ENCODE measurements at regions not wholly inside any gene's neighbourhood (a gene's known extent, or its start where the extent isn't known, plus 50 kb on each side); places are given as distances from the start of the nearest gene placed in this dataset.

DNA sequence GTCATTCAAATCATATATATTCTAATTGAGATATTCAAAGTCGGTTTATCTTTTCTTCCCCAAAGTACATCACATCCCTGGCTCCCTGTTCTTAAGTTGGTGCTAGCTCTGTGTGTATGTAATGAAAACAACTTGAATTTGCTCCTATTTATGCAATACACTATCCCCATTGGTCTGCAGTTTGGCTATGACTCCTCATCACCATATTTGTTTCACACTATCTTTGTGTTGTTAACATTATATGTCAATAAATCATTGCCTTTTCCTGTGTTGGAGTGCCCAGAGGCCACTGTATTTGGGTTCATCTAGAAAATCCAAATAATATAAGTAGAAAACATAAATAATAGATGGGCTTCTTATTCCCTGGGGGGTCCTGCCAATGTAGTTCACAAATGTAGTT, 306.6 kb upstream of the TENM4 start:
- DNase-seq, result no peak

DNA sequence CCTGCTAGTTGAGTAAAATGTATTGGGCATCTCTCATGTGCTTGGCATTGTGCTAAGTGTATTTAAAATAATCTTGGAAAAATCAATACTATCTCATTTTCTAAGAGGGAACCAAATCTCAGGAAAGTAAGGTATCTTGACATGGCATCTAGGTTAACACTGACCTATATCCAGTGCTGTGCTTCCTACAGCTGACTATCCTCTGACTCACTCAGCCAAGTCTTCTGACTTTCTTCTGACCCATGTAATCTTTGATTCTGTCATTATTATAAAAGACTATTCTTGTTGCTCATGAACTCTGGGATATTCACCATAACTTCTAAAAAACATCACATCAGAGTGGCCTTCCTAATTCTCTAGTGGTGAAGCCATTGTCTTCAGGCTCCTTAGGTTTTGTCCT, 304.1 kb upstream of the TENM4 start:
- no peak for DNase-seq

DNA sequence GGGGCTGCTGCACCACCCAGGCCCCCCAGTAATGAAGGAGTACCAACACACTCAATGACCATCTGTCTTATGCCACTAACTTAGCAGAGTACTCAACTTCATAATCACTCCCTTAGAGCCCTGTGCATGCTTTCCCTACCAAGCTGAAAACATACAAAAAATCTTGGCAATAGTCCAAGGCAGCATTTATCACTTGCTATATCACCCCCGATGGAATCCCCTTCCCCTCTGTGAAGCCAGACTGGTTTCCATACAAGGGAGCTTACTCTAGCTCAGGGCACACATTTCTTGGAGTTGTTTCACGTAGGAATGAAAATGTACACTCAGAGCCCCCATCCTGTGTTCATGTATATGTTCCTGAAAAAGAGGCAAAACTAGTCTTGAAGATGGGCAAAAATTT, 301.3 kb upstream of the TENM4 start:
- no peak for DNase-seq

DNA sequence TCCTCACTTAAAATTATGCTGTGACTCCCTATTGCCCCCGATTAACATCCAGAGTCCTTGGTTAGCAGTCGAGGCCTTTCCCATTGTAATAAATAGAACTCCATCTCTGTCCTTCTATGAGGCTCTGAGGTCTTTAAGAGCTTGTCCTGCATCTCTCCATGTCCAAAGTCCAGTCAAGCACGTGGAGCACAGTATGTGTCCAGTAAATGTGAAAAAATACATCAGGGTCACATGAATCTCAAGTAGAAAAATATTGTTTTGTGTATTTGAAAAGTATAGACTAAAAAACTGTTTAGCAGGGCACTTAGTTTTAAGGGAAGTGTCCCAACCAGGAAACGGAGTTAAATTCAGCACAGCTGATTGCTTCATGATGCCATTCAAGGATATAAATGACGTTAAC, 298.8 kb upstream of the TENM4 start:
- DNase-seq, result no peak

DNA sequence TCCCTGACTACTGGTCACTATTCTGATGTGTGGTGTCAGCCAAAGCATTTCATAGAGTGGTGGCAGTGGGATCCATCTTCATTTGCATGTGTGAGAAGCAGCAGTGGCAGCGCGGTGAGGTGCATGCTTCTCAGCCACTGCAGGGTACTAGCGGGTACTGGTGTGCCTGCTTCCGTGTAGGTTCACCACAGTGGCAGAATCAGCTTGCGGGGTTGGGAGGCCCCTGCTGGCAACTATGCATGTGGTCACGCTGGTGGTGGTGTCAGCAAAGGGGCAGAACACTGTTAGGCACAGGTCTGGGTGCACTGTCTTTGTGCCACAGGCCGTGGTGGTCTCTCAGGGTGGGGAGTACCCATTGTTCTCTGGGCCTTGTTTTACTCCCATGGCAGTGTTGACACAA, 286.4 kb upstream of the TENM4 start:
- no peak for DNase-seq

DNA sequence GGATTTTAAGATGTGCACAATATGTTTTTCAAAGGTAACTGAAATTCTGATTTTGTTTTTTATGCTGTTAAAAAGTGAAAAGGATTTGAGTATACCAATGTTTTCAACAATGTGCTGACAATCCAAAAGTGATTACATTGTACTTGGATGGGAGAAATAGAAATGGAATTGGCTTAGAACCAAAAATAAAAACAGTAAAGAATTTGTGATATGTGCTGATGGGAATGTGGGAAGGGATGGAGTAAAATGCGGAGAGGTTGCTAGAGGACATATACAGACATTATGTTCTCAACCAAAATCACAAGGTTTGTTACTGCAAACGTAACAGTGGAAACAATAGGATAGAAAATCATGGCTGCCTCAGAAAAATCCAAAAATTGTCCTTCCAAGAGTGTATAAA, 279.3 kb upstream of the TENM4 start:
- no peak for DNase-seq

DNA sequence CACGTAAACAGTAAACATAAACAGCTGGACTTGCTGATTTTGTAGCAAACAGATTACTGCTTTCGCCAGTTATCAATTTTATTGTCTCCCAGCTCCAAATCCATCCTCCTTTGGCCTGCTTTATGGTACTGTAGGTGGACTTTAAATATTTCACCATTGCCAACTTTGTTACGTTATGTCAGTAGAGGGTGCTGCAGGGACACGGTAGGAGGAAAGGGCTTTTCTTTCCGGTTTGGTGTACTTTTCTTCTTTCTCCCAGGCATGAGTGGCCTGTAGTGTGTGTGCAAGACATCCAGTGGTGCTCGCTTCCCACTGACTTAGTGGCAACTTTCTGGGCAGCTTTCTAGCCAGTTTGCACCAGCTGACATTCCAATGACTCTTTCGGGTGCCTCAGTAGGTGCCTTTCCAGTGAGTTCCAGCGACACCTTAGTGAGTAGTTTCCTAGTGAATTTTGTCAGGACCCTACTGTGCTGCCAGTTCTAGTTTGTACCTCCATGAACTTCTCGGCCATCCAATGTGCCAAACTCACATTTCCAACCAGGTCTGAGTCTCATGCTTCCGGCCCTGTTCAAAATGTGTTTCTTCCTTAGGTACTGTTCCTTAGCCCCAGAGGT, 267.6 kb upstream of the TENM4 start:
- DNase-seq, result peak; percentile 62

DNA sequence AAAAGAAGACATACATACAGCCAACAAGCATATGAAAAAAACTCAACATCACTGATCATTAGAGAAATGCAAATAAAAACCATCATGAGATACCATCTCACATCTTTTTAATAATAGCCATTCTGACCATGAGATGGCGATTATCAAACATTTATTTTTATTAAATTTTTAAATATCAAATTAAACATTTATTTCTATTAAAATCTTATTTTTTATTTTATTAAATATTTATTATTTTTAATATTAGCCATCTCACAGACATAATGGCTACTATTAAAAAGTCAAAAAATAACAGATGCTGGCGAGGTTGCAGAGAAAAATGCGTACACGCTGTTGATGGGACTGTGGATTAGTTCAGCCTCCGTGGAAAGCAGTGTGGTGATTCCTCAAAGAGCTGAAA, 264.8 kb upstream of the TENM4 start:
- no peak for DNase-seq

DNA sequence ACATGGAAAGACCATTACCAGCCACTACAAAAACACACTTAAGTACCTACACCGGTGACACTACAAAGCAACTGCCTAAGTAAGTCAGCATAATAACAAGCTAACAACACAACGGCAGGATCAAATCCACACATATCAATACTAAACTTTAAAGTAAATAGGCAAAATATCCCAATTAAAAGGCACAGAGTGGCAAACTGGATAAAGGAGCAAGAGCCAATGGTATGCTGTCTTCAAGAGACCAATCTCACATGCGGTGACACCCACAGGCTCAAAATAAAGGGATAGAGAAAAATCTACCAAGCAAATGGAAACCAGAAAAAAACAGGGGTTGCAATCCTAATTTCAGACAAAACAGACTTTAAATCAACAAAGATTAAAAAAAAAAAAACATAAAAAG, 261.5 kb upstream of the TENM4 start:
- no peak for DNase-seq

DNA sequence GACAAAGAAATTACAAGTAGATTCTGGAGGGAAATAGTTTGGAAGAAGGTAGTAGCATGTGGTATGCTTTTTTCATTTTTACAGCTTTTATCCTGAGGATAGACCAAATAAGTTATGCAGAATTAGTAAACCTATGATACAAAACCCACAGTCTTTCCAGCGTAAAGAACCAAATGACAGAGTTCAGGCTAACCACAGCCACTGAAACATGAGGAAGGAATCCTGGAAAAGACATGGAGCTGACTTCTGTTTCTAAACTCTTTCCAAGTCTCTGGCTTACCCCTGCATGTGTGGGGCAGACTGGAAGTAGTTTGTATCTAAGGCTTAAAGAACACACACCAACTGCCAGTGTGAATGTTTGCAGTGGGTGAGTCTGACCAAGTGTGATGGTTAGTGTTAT, 258.4 kb upstream of the TENM4 start:
- DNase-seq, result no peak

DNA sequence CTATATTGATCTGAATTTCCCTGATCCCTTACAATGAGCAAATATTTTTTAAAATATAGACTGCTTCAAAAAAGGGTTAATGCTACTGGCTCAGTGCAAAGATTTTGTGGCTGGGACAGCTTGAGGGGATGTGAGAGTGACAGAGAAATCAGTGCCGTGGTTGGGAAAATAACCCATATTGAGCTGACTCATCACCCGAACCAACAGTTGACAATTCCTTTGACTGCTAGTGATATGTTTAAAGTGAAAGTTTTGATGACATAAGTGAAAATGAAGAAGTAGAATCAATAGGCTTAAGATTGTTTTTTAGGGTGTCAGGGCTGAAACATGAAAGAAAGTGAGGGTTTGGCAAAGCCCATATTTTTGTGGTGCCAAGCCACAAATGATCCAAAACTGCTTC, 257.1 kb upstream of the TENM4 start:
- DNase-seq, result no peak

DNA sequence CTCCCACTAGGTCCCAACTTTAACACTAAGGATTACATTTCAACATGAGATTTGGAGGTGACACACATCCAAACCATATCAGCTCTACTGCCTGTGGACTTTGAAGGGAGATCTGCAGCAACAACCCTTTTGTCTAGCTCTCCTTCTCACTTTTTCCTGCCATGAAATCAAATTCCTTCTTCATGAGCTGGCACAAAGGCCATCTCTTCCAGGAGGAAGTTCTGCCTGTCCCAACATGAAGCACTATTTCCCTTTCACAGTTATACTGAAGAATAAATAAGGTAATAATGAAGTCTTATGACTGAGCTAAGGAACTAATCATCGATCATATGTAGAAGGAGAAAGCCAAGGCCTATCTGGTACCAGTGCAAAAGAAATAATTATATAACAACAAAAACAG, 253.5 kb upstream of the TENM4 start:
- DNase-seq, result no peak

DNA sequence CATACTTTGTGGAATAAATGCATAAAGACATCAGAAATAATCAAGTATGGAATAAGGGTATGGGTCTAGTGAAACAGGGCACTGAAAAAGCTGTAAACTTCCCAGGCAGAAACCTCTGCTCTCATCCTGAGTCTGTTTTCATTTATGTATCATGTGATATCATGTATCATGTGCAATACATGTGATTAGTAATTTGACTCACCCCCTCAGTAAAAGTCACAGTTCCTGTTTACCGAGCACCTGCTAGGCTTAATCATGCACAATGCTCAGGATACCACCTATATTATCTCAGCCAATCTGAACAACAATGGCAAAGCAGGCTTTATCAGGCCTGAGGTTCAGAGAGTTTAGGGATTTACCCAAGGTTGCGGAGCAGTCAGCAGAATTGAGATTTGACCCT, 250.6 kb upstream of the TENM4 start:
- DNase-seq, result no peak

DNA sequence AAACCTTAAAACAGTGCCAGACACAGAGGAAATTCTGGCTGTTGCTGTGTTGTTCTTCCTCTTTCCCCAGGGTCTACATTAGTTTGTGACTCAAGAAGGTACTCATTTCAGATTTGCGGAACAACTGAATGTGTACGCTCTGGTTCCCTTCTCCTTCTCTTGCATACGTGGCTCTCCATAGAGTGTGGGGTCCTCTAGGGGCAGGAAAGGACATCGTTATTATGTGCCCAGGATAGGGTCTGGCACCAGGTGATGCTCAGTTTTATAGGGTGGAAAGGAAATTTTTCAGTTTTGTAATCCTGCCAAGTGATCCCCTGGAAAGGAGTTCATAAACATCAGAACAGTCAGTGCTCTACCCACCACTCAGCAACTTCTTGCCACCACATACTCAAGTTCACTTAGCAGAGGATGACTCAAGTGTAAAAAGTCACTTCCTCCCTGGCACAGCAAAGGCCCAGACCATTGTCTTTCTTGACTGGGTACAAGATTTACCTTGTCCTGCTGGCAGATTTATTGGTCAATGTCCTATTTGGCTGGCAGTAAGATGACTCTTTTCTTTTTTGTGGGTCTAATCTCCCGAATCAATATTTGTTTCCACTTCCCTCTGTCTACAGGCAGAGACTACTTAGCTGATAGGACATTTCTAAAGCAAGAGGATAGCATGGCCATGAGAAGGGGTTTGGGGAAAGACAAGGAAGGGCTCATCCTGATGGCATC, 246.0 kb upstream of the TENM4 start:
- no peak for DNase-seq

DNA sequence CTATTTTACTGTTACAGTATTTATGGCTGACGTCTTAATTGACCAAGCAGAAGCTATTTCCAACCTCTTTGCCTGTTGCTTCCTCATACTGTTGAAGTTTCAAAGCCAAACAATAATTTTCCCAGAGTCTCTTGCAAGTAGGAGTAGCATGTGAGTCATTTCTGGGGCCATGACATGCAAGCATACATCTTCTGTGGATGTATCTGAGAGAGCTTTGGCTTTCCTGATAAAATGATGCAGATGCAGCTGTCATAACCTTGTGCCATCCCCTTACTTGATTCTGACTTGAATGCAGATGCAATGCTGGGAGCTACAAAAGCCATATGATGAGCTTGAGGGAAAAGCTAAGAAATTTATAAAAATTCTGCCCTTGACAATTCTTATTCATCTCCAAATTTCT, 243.1 kb upstream of the TENM4 start:
- no peak for DNase-seq

DNA sequence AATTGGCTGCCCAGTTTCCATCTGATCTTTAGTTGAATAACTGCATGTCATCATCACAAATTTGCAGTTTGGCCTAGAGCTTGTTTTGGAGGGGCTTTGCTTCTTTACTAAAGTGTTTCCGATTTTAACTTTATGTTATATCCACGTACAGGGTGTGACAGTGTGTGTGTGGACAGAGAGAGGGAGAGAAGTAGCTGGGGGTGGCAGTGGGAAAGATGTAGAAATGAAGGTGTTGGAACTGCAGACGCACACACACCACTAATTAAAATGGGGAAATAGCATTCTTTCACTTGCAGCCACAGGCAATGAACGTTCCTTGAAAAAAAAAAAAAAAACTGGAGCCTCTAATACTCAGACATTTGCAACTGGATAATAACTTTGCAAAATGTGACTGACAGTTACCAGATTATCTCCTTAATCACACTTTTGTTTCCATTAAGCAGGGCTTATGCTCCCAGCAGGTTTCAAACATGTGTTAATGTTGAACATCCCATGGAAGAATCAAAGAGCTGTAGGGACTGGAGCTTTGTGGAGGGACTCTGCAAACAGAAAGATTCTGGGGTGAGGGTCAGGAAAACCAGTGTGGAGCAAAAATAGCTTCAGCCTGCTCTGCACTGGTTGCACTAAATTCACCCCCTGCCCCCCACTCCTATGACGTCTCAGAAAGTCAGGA, 238.1 kb upstream of the TENM4 start:
- no peak for DNase-seq

DNA sequence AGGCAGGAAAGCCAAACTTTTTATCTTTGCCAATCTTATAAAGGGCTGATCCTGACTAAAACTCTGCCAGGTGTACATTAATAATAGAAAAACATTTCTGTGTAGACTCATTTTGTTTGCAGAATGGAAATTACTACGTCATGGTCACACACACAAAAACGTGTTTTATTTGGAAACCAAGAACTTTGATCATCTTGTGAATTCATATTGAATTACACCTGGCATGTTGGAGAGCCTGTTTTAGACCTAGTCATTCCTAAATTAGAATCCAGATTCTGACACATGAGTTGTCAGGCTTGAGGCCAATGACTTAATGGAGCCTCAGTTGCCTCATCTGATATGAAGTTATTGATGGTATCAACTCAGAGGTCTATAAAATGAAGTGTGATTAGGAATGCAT, 235.6 kb upstream of the TENM4 start:
- no peak for DNase-seq

DNA sequence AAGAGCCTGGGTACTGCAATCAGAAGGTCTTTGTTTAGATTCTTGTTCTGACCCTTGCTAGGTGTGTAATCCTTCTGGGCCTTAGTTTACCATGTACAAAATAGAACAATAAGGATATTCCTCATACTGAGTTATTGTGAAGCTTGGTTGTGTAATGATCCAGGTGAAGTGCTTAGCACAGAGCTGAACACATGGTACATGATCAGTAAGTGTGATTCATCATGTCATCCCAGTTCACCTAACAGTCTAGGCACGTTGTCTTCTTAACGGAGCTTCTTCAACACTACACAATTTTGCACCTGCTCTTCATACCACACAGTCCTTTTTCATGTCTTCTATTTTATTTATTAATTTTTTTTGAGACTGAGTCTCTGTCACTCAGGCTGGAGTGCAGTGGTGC, 234.3 kb upstream of the TENM4 start:
- DNase-seq, result no peak

DNA sequence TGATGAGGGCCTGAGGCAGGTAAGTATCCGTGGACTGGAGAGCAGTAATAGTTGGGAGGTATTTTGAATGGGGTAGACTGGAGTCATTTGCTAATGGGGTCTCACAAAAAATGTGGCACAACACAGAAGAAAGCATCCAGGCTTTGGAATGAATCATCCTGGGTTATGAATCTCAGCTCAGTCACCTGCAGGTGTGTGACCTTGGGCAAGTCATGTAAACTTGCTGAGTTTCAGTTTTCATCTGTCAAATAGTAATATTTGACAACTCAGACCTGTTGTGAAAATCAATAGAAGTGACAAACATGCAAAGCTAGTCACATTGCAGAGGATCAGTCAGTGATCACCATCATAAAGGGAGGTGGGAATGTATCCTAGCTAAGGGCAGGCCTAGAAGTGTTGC, 232.0 kb upstream of the TENM4 start:
- DNase-seq, result no peak

DNA sequence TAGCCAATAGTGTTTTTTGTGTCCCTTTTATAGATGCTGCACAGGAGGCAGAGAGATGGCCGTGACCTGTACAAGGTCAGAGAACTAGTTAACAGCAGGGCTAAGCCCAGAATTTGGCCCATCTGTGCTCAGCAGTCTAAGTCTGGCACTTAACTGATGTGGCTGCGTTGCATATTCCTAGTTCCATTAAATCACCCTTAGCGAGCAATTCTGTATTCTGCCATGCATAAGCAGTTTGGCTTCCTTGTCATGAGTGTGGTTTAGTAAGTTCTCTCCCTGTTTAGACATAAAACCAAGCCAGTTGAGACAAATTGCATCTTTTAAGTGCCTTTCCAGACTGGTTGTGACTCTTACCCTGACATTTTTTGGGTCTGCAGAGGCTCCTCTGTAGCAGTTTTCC, 230.6 kb upstream of the TENM4 start:
- no peak for DNase-seq

DNA sequence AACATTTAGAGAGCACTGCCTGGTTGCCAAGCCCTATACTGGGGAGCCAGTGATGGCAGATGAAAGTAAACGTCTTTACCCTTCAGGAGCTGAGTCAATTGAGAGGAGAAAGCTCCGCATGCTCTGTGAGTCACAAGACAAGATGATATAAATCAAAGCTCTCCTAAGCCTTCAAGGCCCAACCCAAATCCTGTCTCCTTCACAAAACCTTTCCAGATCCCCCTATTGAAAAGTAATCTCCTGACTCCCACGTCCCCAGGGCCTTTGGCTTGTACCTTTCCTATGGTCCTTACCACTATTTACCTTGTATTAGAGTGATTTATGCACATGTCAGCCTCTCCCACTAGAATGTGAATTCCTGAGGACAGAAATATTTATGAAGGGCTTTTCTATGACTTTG, 230.1 kb upstream of the TENM4 start:
- no peak for DNase-seq

DNA sequence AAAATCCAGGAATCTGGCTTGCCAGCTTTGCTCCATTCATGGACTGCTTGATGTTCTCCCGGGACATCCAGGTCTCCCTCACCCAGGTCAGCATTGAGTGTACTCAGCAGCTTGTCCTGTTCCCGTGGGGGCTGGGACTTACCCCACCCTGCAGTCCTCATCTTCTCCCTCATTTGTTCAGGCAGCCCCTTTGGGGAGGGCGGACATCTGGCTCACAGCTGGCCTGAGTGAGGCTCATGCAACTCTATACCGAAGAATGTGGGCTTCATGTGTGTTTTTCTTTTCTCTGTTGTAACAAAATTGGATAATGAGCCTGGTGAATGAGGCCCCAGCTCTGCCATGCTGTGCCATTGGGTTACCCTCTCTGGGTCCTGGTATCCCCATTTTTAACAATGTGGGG, 227.7 kb upstream of the TENM4 start:
- DNase-seq, result no peak

DNA sequence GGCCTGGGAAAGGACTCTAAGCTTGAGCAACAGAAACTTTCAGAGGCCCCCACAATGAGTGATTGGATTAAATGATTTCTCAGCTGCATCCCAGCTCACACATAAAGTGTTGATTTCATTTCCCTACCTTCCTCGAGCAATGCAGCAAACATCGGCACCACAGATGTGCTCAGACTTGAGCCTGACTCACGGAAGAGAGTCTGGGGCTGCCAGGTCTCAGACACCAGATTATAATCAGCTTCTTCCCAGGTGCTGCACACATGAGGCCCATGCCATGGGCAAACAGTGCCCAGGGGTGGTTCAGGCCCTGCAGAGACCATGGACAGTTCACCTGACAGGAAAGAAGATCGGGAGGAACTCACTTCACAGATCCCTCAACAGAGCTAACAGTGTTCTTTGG, 226.6 kb upstream of the TENM4 start:
- DNase-seq, result no peak

DNA sequence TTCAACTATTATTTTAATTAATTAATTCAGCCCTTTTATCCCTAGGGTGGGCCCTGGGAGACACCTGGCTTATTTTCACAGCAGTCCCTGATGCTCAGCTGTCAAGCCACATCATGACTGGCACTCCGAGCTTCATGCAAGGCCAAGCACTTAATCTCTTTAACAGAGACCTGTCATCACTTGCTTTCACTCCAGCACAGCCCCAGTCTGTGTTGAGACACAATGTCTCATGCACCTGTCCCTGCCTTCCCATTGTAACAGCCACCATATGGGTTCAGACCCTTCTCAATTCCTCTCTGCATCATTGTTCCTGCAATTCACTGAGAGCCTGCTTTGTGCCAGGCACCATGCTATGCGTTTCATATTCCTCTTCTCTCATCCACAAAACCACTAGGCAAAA, 222.2 kb upstream of the TENM4 start:
- no peak for DNase-seq

DNA sequence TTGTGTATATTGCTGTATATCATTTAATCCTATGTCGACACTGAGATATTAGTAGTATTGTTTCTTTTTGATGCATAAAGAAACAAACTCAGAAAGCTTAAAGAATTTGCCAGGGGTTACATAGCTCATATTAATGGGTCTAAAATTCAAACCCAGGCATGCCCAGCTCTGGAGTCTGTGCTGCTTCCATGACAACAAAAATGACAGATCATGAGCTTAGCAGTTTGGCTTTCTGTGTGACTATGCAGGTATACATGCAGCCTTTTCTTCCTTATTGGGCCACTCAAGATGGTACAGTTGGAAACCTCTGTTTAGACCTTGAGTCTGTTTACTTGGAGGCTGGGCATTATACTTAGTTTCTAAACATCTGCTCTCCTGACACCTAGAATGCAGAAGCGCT, 220.5 kb upstream of the TENM4 start:
- DNase-seq, result no peak
